ENCODE measurements at regions not wholly inside any gene's neighbourhood (a gene's known extent, or its start where the extent isn't known, plus 50 kb on each side); places are given as distances from the start of the nearest gene placed in this dataset.

GRCh38 chr13:99864627-99864990 lies 107.0 kb downstream of the ZIC5 start:
- Histone ChIP-seq H3K27ac (ENCODE audit: low read length) (no peak overlapping the region), H3K79me2 (ENCODE audit: insufficient read depth, low read length) (no peaks in the 10 kb centered on the region), H2AFZ (ENCODE audit: low read depth, low read length) (no peak overlapping the region), H3K36me3 (ENCODE audit: insufficient read depth, low read length) (no peaks in the 10 kb centered on the region), H3K27me3 (ENCODE audit: insufficient read depth, low read length, poor library complexity) (no peaks in the 10 kb centered on the region), H3K4me2 (ENCODE audit: insufficient read depth, low read length) (no peak overlapping the region), H3K4me1 (ENCODE audit: insufficient read depth, low read length) (no peaks in the 10 kb centered on the region), H3K9me3 (ENCODE audit: insufficient read depth, low read length, severe bottlenecking) (no peaks in the 10 kb centered on the region), H3K4me3 (ENCODE audit: low read depth in 1 of 2, low read length in 2 of 2) (no peak overlapping the region), H4K20me1 (ENCODE audit: insufficient read depth, low read length) (no peaks in the 10 kb centered on the region), H3K9ac (ENCODE audit: low read depth, low read length) (no peak overlapping the region)
- ATAC-seq (ENCODE audit: insufficient read depth, low read depth) = no peak
- TF ChIP-seq EZH2 (IDR thresholded peaks at IDR 0.05; ENCODE audit: borderline replicate concordance, low read depth, low read length, severe bottlenecking) (no peak), CTCF (IDR thresholded peaks at IDR 0.05; ENCODE audit: borderline replicate concordance, extremely low read depth, low read length, poor library complexity, severe bottlenecking) (no peak)
- no peak for DNase-seq

DNA sequence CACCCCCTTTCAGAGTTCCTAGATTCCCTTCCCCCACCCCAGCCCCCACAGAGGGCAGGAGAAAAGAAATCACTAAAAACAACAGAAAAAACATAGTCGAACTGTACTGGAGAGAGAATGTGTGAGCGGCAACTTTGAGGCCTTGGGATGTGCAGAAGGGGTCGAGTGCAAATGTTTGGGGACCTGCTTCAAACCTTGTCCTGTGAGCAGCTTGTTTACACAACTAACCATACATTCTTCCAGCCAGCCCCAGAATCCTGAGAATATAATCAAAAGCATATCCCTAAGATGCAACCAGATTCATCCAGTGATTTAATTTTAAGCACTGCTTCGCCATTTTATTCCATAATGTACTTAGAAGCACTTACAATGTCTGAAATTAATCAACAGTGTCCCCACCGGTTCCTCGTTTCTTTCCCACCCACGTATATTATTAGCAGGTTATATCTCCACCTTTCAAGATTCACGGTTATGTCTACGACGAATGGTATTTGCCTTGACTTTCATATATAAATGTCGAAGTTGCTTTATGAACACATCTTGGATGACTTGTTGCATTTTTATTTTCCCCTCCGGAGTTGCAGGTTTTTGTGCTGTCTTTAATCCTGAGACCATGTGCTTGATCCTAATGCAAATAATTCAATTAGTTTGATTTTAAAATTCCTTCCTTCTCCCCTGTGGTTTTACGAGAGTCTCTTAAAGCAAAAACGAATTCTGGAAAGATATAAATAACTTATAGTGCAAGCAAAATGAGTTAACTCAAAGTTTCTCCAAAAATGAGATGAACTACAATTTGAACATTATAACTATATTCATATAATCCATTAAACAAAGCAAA lies 107.6 kb downstream of the ZIC5 start:
- Histone ChIP-seq H3K4me2 (ENCODE audit: insufficient read depth, low read length) (no peak overlapping the region), H3K27ac (ENCODE audit: low read length) (no peak overlapping the region), H3K36me3 (ENCODE audit: insufficient read depth, low read length) (no peaks in the 10 kb centered on the region), H3K4me1 (ENCODE audit: insufficient read depth, low read length) (no peaks in the 10 kb centered on the region), H3K27me3 (ENCODE audit: insufficient read depth, low read length, poor library complexity) (no peaks in the 10 kb centered on the region), H3K9ac (ENCODE audit: low read depth, low read length) (no peak overlapping the region), H4K20me1 (ENCODE audit: insufficient read depth, low read length) (no peaks in the 10 kb centered on the region), H2AFZ (ENCODE audit: low read depth, low read length) (no peak overlapping the region), H3K9me3 (ENCODE audit: insufficient read depth, low read length, severe bottlenecking) (no peaks in the 10 kb centered on the region), H3K79me2 (ENCODE audit: insufficient read depth, low read length) (no peaks in the 10 kb centered on the region), H3K4me3 (ENCODE audit: low read depth in 1 of 2, low read length in 2 of 2) (no peak overlapping the region)
- DNase-seq = no peak
- ATAC-seq (ENCODE audit: insufficient read depth, low read depth) = no peak
- TF ChIP-seq EZH2 (IDR thresholded peaks at IDR 0.05; ENCODE audit: borderline replicate concordance, low read depth, low read length, severe bottlenecking) (no peak), CTCF (IDR thresholded peaks at IDR 0.05; ENCODE audit: borderline replicate concordance, extremely low read depth, low read length, poor library complexity, severe bottlenecking) (no peak)

- no peaks in the 10 kb centered on the region for H3K36me3 ChIP-seq (ENCODE audit: insufficient read depth, low read length)
- no peaks in the 10 kb centered on the region for H4K20me1 ChIP-seq (ENCODE audit: insufficient read depth, low read length)
- no peaks in the 10 kb centered on the region for H3K9me3 ChIP-seq (ENCODE audit: insufficient read depth, low read length, severe bottlenecking)
- no peak overlapping the region for H3K4me2 ChIP-seq (ENCODE audit: insufficient read depth, low read length)
- no peak overlapping the region for H3K9ac ChIP-seq (ENCODE audit: low read depth, low read length)
- H3K4me3 ChIP-seq (ENCODE audit: low read depth in 1 of 2, low read length in 2 of 2) = no peak overlapping the region
- no peak for ATAC-seq (ENCODE audit: insufficient read depth, low read depth)
- no peaks in the 10 kb centered on the region for H3K27me3 ChIP-seq (ENCODE audit: insufficient read depth, low read length, poor library complexity)
- no peak overlapping the region for H3K27ac ChIP-seq (ENCODE audit: low read length)
- no peaks in the 10 kb centered on the region for H3K79me2 ChIP-seq (ENCODE audit: insufficient read depth, low read length)
- H3K4me1 ChIP-seq (ENCODE audit: insufficient read depth, low read length) = no peaks in the 10 kb centered on the region
- no peak for DNase-seq
- no peak overlapping the region for H2AFZ ChIP-seq (ENCODE audit: low read depth, low read length)
- TF ChIP-seq CTCF (IDR thresholded peaks at IDR 0.05; ENCODE audit: borderline replicate concordance, extremely low read depth, low read length, poor library complexity, severe bottlenecking) (no peak), EZH2 (IDR thresholded peaks at IDR 0.05; ENCODE audit: borderline replicate concordance, low read depth, low read length, severe bottlenecking) (no peak)
Measured at GRCh38 chr13:99862244-99862643, 109.3 kb downstream of the ZIC5 start.
